ENCODE measurements at regions not wholly inside any gene's neighbourhood (a gene's known extent, or its start where the extent isn't known, plus 50 kb on each side); places are given as distances from the start of the nearest gene placed in this dataset.

- TF ChIP-seq POLR2AphosphoS5 (IDR thresholded peaks at IDR 0.05; ENCODE audit: low read depth, low read length) (no peak), NFIC (IDR thresholded peaks at IDR 0.05; ENCODE audit: borderline replicate concordance) (no peak), CTCF (IDR thresholded peaks at IDR 0.05) (no peak), JUND (IDR thresholded peaks at IDR 0.05) (no peak), YY1 (IDR thresholded peaks at IDR 0.05; ENCODE audit: low read depth) (no peak)
Measured at GRCh38 chr22:44589831-44590230, 91.8 kb upstream of the RTL6 start.
